ENCODE measurements at regions not wholly inside any gene's neighbourhood (a gene's known extent, or its start where the extent isn't known, plus 50 kb on each side); places are given as distances from the start of the nearest gene placed in this dataset.
A peak's percentile ranks its signal among the peaks of the same experiment; 100 is the strongest.

GRCh38 chr20:19867940-19868371, 109.9 kb downstream of the RIN2 start:
- Histone ChIP-seq H3K9me3 (no peaks in the 10 kb centered on the region), H3K27me3 (ENCODE audit: low read depth) (no peaks in the 10 kb centered on the region), H3K27ac (no peak overlapping the region), H3K4me1 (peaks cover 4% of the 10 kb centered on the region), H3K36me3 (peaks cover 7% of the 10 kb centered on the region), H3K4me3 (no peak overlapping the region)
- no peak for TF ChIP-seq CTCF (IDR thresholded peaks at IDR 0.05)
- ATAC-seq, result peak; percentile 64 to 79
- peak; percentile 71 for DNase-seq
- intact Hi-C loops (cut with DNase I), result no loop called here

- no peaks in the 10 kb centered on the region for H3K27me3 ChIP-seq (ENCODE audit: low read depth)
- no peak for ATAC-seq
Measured at GRCh38 chr20:19868441-19868840, 110.4 kb downstream of the RIN2 start.

GRCh38 chr20:19872001-19872400, 113.9 kb downstream of the RIN2 start:
- intact Hi-C loops (cut with DNase I), result no loop called here
- no peak overlapping the region for H3K4me3 ChIP-seq
- H3K4me1 ChIP-seq, result peaks cover 15% of the 10 kb centered on the region
- DNase-seq, result no peak
- H3K27me3 ChIP-seq (ENCODE audit: low read depth), result no peaks in the 10 kb centered on the region
- H3K36me3 ChIP-seq, result peaks cover 7% of the 10 kb centered on the region
- TF ChIP-seq CTCF (IDR thresholded peaks at IDR 0.05), result no peak
- H3K9me3 ChIP-seq, result no peaks in the 10 kb centered on the region
- no peak for ATAC-seq
- no peak overlapping the region for H3K27ac ChIP-seq

More at GRCh38 chr20:19868441-19868840, 110.4 kb downstream of the RIN2 start:
- intact Hi-C loops (cut with DNase I), result no loop called here
- Histone ChIP-seq H3K36me3 (peaks cover 7% of the 10 kb centered on the region), H3K9me3 (no peaks in the 10 kb centered on the region), H3K4me3 (no peak overlapping the region), H3K4me1 (peaks cover 4% of the 10 kb centered on the region), H3K27ac (no peak overlapping the region)
- no peak for DNase-seq
- TF ChIP-seq CTCF (IDR thresholded peaks at IDR 0.05), result no peak

GRCh38 chr20:19874040-19874727, 116.1 kb downstream of the RIN2 start:
- no peak for TF ChIP-seq CTCF (IDR thresholded peaks at IDR 0.05)
- H3K27me3 ChIP-seq (ENCODE audit: low read depth), result no peaks in the 10 kb centered on the region
- no peak for DNase-seq
- no peak overlapping the region for H3K4me3 ChIP-seq
- peaks cover 18% of the 10 kb centered on the region for H3K4me1 ChIP-seq
- H3K27ac ChIP-seq, result no peak overlapping the region
- ATAC-seq, result no peak
- H3K36me3 ChIP-seq, result peaks cover 7% of the 10 kb centered on the region
- intact Hi-C loops (cut with DNase I), result no loop called here
- H3K9me3 ChIP-seq, result no peaks in the 10 kb centered on the region

GRCh38 chr20:19875376-19876221, 117.5 kb downstream of the RIN2 start:
- Histone ChIP-seq H3K4me1 (peaks cover 18% of the 10 kb centered on the region), H3K36me3 (peaks cover 7% of the 10 kb centered on the region), H3K4me3 (no peak overlapping the region), H3K9me3 (no peaks in the 10 kb centered on the region), H3K27ac (peak overlapping the region; percentile 77), H3K27me3 (ENCODE audit: low read depth) (no peaks in the 10 kb centered on the region)
- no peak for TF ChIP-seq CTCF (IDR thresholded peaks at IDR 0.05)
- ATAC-seq (peak; percentile 65 to 66), DNase-seq (no peak)
- intact Hi-C loops (cut with DNase I), result no loop called here

Measured in lower lobe of right lung (tissue), 2 donors.